ENCODE measurements at regions not wholly inside any gene's neighbourhood (a gene's known extent, or its start where the extent isn't known, plus 50 kb on each side); places are given as distances from the start of the nearest gene placed in this dataset.
"Not testable (repeated sequence)": the region's sequence is repeated elsewhere in the genome, so short reads cannot be mapped to it uniquely, and the experiment has no call there.

- DNase-seq (ENCODE audit: low spot score) = no peak
Measured at GRCh38 chr6:135707426-135707825, 144.1 kb upstream of the PDE7B start.

- no peak for DNase-seq (ENCODE audit: low spot score)
Measured at GRCh38 chr6:135710042-135710441, 141.5 kb upstream of the PDE7B start.

- DNase-seq (ENCODE audit: low spot score) = no peak
Measured at GRCh38 chr6:135722190-135722589, 129.3 kb upstream of the PDE7B start.

GRCh38 chr6:135722679-135723078 lies 128.8 kb upstream of the PDE7B start:
- peak; percentile 49 for DNase-seq (ENCODE audit: low spot score)

GRCh38 chr6:135728589-135728988 lies 122.9 kb upstream of the PDE7B start:
- DNase-seq (ENCODE audit: low spot score) = no peak

GRCh38 chr6:135731116-135731515 lies 120.4 kb upstream of the PDE7B start:
- DNase-seq (ENCODE audit: low spot score) = no peak

- DNase-seq (ENCODE audit: low spot score) = not testable (repeated sequence)
Measured at GRCh38 chr6:135736351-135736750, 115.2 kb upstream of the PDE7B start.

- no peak for DNase-seq (ENCODE audit: low spot score)
Measured at GRCh38 chr6:135738636-135739035, 112.9 kb upstream of the PDE7B start.

- DNase-seq (ENCODE audit: low spot score) = no peak
Measured at GRCh38 chr6:135739288-135739687, 112.2 kb upstream of the PDE7B start.

- no peak for DNase-seq (ENCODE audit: low spot score)
Measured at GRCh38 chr6:135740580-135740979, 110.9 kb upstream of the PDE7B start.

- no peak for DNase-seq (ENCODE audit: low spot score)
Measured at GRCh38 chr6:135743476-135743875, 108.0 kb upstream of the PDE7B start.

GRCh38 chr6:135748189-135748588 lies 103.3 kb upstream of the PDE7B start:
- DNase-seq (ENCODE audit: low spot score) = no peak

- no peak for DNase-seq (ENCODE audit: low spot score)
Measured at GRCh38 chr6:135750081-135750480, 101.4 kb upstream of the PDE7B start.

GRCh38 chr6:135753196-135753595 lies 98.3 kb upstream of the PDE7B start:
- DNase-seq (ENCODE audit: low spot score) = no peak

GRCh38 chr6:135759831-135760230 lies 91.7 kb upstream of the PDE7B start:
- no peak for DNase-seq (ENCODE audit: low spot score)

GRCh38 chr6:135774006-135774405 lies 77.5 kb upstream of the PDE7B start:
- no peak for DNase-seq (ENCODE audit: low spot score)

GRCh38 chr6:135779213-135779612 lies 72.3 kb upstream of the PDE7B start:
- DNase-seq (ENCODE audit: low spot score) = no peak

GRCh38 chr6:135780326-135780725 lies 71.2 kb upstream of the PDE7B start:
- no peak for DNase-seq (ENCODE audit: low spot score)

GRCh38 chr6:135782546-135782945 lies 69.0 kb upstream of the PDE7B start:
- no peak for DNase-seq (ENCODE audit: low spot score)

- no peak for DNase-seq (ENCODE audit: low spot score)
Measured at GRCh38 chr6:135784507-135784906, 67.0 kb upstream of the PDE7B start.

GRCh38 chr6:135789375-135790050 lies 62.0 kb upstream of the PDE7B start:
- no peak for DNase-seq (ENCODE audit: low spot score)

- DNase-seq (ENCODE audit: low spot score) = no peak
Measured at GRCh38 chr6:135791441-135791840, 60.1 kb upstream of the PDE7B start.

- no peak for DNase-seq (ENCODE audit: low spot score)
Measured at GRCh38 chr6:135796643-135797305, 54.7 kb upstream of the PDE7B start.

- no peak for DNase-seq (ENCODE audit: low spot score)
Measured at GRCh38 chr6:135797361-135797760, 54.1 kb upstream of the PDE7B start.

Measured in ureter (tissue), 1 donor.